Liver (tissue), 8 donors: ENCODE measurements at regions not wholly inside any gene's neighbourhood (a gene's known extent, or its start where the extent isn't known, plus 50 kb on each side); places are given as distances from the start of the nearest gene placed in this dataset.

ENCODE experiments used
- DNase-seq: peaks from one replicate; pipeline ENCODE4 v3.0.0-alpha.2; 2017; ENCODE audit warnings: low spot score
- H3K27ac ChIP-seq, 2 donors: one replicate each; pipeline ENCODE4 v1.7.0; 2013; ENCODE audit warnings: inconsistent platforms in 2 of 2, low read length in 2 of 2, control low read depth in 1 of 2, low read depth in 1 of 2, mild to moderate bottlenecking in 1 of 2
- H3K27me3 ChIP-seq, 4 donors: one replicate each; pipeline versions ENCODE4 v1.6.1 to v1.7.0; 2013; ENCODE audit warnings: low read length in 3 of 4, inconsistent platforms in 1 of 4, mild to moderate bottlenecking in 1 of 4, moderate library complexity in 1 of 4; ENCODE audit not compliant: control insufficient read depth in 4 of 4, insufficient read depth in 4 of 4
- H3K36me3 ChIP-seq, 4 donors: one replicate each; pipeline versions ENCODE4 v1.6.1 to v1.7.0; 2013; ENCODE audit warnings: low read length in 3 of 4, mild to moderate bottlenecking in 3 of 4, low read depth in 1 of 4, moderate library complexity in 1 of 4; ENCODE audit not compliant: control insufficient read depth in 4 of 4, insufficient read depth in 3 of 4
- H3K4me1 ChIP-seq, 4 donors: one replicate each; pipeline versions ENCODE4 v1.6.1 to v1.7.0; 2013; ENCODE audit warnings: low read length in 3 of 4, mild to moderate bottlenecking in 3 of 4, moderate library complexity in 1 of 4; ENCODE audit not compliant: control insufficient read depth in 4 of 4, insufficient read depth in 4 of 4
- H3K4me3 ChIP-seq, 3 donors: one replicate each; pipeline versions ENCODE4 v1.6.1 to v1.7.0; 2013; ENCODE audit warnings: low read length in 3 of 3, control low read depth in 1 of 3, low read depth in 1 of 3, mild to moderate bottlenecking in 1 of 3
- H3K9ac ChIP-seq, 2 donors: one replicate each; pipeline ENCODE4 v1.7.0; 2013; ENCODE audit warnings: low read length in 2 of 2, mild to moderate bottlenecking in 2 of 2, moderate library complexity in 2 of 2, control low read depth in 1 of 2, low read depth in 1 of 2
- H3K9me3 ChIP-seq, 4 donors: one replicate each; pipeline versions ENCODE4 v1.6.1 to v1.7.0; 2013; ENCODE audit warnings: low read length in 3 of 4; ENCODE audit not compliant: control insufficient read depth in 4 of 4
- EGR1 ChIP-seq, 2 donors: IDR thresholded peaks; 2 replicates each; pipeline ENCODE4 v1.6.1; 2016 to 2018; ENCODE audit warnings: antibody characterized with exemption in 2 of 2, low read depth in 2 of 2
- FOXA1 ChIP-seq: IDR thresholded peaks from 2 replicates; pipeline ENCODE4 v1.6.1; 2016; ENCODE audit warnings: antibody characterized with exemption
- FOXA2 ChIP-seq: IDR thresholded peaks from 2 replicates; pipeline ENCODE4 v1.6.1; 2016; ENCODE audit warnings: antibody characterized with exemption
- GABPA ChIP-seq, 2 donors: IDR thresholded peaks in 1 of 2; conservative IDR thresholded peaks in 1 of 2; 2 replicates each; pipeline ENCODE4 v1.6.1; 2016; ENCODE audit warnings: antibody characterized with exemption in 2 of 2, mild to moderate bottlenecking in 1 of 2, moderate library complexity in 1 of 2
- HNF4A ChIP-seq, 2 donors: conservative IDR thresholded peaks; 2 replicates each; pipeline ENCODE4 v1.6.1; 2016; ENCODE audit warnings: antibody characterized with exemption in 2 of 2, mild to moderate bottlenecking in 2 of 2
- HNF4G ChIP-seq: IDR thresholded peaks from 2 replicates; pipeline ENCODE4 v1.6.1; 2016; ENCODE audit warnings: antibody characterized with exemption
- JUND ChIP-seq, 2 donors: IDR thresholded peaks; 2 replicates each; pipeline ENCODE4 v1.6.1; 2016; ENCODE audit warnings: antibody characterized with exemption in 2 of 2
- NR2F2 ChIP-seq: IDR thresholded peaks from 2 replicates; pipeline ENCODE4 v1.6.1; 2016; ENCODE audit warnings: antibody characterized with exemption
- RAD21 ChIP-seq, 2 donors: IDR thresholded peaks; 2 replicates each; pipeline ENCODE4 v1.6.1; 2016; ENCODE audit warnings: antibody characterized with exemption in 2 of 2, mild to moderate bottlenecking in 2 of 2
- RXRA ChIP-seq, 2 donors: IDR thresholded peaks; 2 replicates each; pipeline ENCODE4 v1.6.1; 2017 to 2018; ENCODE audit warnings: antibody characterized with exemption in 2 of 2, mild to moderate bottlenecking in 1 of 2
- SP1 ChIP-seq: IDR thresholded peaks from 2 replicates; pipeline ENCODE4 v1.6.1; 2018; ENCODE audit warnings: antibody characterized with exemption, mild to moderate bottlenecking
- TAF1 ChIP-seq: conservative IDR thresholded peaks from 2 replicates; pipeline ENCODE4 v1.6.1; 2016; ENCODE audit warnings: antibody characterized with exemption, mild to moderate bottlenecking
- YY1 ChIP-seq: IDR thresholded peaks from 2 replicates; pipeline ENCODE4 v1.6.1; 2016; ENCODE audit warnings: antibody characterized with exemption, mild to moderate bottlenecking
- WGBS: extraction: QIAGEN DNeasy Blood & Tissue Kit; methylation state at CpG from one replicate; pipeline ENCODE4 v1.1.7; 2013; 5-methylcytosine and 5-hydroxymethylcytosine counted together
- TF ChIP-seq, protein P1 (sequence below): fragments of 150-350 bp; IDR thresholded peaks from 2 replicates; pipeline ENCODE4 v1.5.1; 2017; ENCODE audit warnings: improper control_type of control experiment, low read depth, low read length; ENCODE audit not compliant: missing input control
- TF ChIP-seq, protein P2 (sequence below): IDR thresholded peaks from 2 replicates; pipeline ENCODE4 v1.6.1; 2016; ENCODE audit warnings: antibody characterized with exemption
- TF ChIP-seq, protein P3 (sequence below): IDR thresholded peaks from 2 replicates; pipeline ENCODE4 v1.6.1; 2016; ENCODE audit warnings: antibody characterized with exemption
- TF ChIP-seq, protein P4 (sequence below): IDR thresholded peaks from 2 replicates; pipeline ENCODE4 v1.6.1; 2016; ENCODE audit warnings: antibody characterized with exemption
- TF ChIP-seq, protein P5 (sequence below): IDR thresholded peaks from 2 replicates; pipeline ENCODE4 v1.6.1; 2016; ENCODE audit warnings: antibody characterized with exemption, mild to moderate bottlenecking
- donor health status: healthy.
- donor health status: healthy.
- donor health status: healthy.
- donor health status: healthy.
- donor health status: healthy.

DNA sequence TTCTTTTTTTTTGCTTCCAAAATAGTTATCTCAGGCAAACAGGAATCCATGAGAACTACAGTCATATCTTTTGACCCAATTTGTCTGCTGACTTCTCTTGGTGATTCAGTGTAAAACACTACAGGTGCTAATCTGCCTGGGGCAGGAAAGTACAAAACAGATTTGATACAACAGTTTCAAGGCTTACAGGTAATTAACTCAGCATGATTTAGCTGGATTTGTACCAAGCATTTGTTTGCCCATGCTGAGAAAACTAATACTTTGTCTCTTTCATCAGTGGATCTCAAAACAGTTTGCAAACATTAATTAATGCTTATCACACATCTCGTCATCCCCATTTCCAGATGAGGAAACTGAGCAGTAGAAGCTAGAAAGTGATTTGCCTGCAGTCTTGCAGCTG lies 312.5 kb upstream of the SEMA6A start:
- H3K9ac ChIP-seq = no peak overlapping the region
- no peak overlapping the region for H3K27ac ChIP-seq
- H3K4me1 ChIP-seq = no peaks in the 10 kb centered on the region
- WGBS = 88% methylated on average over 1 of the region's 1 CpG
- H3K9me3 ChIP-seq = no peaks in the 10 kb centered on the region
- DNase-seq = no peak
- no peak for TF ChIP-seq EGR1 (IDR thresholded peaks at IDR 0.05; ENCODE audit: low read depth in 2 of 2)
- no peak for TF ChIP-seq NR2F2
- no peak for TF ChIP-seq FOXA1
- no peak for TF ChIP-seq YY1
- no peak for TF ChIP-seq JUND (IDR thresholded peaks at IDR 0.05)
- TF ChIP-seq, protein P1, sequence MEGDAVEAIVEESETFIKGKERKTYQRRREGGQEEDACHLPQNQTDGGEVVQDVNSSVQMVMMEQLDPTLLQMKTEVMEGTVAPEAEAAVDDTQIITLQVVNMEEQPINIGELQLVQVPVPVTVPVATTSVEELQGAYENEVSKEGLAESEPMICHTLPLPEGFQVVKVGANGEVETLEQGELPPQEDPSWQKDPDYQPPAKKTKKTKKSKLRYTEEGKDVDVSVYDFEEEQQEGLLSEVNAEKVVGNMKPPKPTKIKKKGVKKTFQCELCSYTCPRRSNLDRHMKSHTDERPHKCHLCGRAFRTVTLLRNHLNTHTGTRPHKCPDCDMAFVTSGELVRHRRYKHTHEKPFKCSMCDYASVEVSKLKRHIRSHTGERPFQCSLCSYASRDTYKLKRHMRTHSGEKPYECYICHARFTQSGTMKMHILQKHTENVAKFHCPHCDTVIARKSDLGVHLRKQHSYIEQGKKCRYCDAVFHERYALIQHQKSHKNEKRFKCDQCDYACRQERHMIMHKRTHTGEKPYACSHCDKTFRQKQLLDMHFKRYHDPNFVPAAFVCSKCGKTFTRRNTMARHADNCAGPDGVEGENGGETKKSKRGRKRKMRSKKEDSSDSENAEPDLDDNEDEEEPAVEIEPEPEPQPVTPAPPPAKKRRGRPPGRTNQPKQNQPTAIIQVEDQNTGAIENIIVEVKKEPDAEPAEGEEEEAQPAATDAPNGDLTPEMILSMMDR = no peak
- no peak for TF ChIP-seq RAD21 (IDR thresholded peaks at IDR 0.05)
- TF ChIP-seq, protein P2, sequence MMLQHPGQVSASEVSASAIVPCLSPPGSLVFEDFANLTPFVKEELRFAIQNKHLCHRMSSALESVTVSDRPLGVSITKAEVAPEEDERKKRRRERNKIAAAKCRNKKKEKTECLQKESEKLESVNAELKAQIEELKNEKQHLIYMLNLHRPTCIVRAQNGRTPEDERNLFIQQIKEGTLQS = no peak
- TF ChIP-seq, protein P3, sequence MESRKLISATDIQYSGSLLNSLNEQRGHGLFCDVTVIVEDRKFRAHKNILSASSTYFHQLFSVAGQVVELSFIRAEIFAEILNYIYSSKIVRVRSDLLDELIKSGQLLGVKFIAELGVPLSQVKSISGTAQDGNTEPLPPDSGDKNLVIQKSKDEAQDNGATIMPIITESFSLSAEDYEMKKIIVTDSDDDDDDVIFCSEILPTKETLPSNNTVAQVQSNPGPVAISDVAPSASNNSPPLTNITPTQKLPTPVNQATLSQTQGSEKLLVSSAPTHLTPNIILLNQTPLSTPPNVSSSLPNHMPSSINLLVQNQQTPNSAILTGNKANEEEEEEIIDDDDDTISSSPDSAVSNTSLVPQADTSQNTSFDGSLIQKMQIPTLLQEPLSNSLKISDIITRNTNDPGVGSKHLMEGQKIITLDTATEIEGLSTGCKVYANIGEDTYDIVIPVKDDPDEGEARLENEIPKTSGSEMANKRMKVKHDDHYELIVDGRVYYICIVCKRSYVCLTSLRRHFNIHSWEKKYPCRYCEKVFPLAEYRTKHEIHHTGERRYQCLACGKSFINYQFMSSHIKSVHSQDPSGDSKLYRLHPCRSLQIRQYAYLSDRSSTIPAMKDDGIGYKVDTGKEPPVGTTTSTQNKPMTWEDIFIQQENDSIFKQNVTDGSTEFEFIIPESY = no peak
- TF ChIP-seq RXRA (IDR thresholded peaks at IDR 0.05) = no peak
- TF ChIP-seq SP1 = no peak
- TF ChIP-seq GABPA (IDR thresholded peaks at IDR 0.05 in 1 of 2, conservative IDR thresholded peaks at IDR 0.05 in 1 of 2) = no peak
- no peak for TF ChIP-seq FOXA2
- TF ChIP-seq, protein P4, sequence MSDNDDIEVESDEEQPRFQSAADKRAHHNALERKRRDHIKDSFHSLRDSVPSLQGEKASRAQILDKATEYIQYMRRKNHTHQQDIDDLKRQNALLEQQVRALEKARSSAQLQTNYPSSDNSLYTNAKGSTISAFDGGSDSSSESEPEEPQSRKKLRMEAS = no peak
- TF ChIP-seq TAF1 = no peak
- TF ChIP-seq HNF4A (conservative IDR thresholded peaks at IDR 0.05) = no peak
- H3K27me3 ChIP-seq = no peaks in the 10 kb centered on the region
- no peak overlapping the region for H3K4me3 ChIP-seq
- H3K36me3 ChIP-seq = no peaks in the 10 kb centered on the region

DNA sequence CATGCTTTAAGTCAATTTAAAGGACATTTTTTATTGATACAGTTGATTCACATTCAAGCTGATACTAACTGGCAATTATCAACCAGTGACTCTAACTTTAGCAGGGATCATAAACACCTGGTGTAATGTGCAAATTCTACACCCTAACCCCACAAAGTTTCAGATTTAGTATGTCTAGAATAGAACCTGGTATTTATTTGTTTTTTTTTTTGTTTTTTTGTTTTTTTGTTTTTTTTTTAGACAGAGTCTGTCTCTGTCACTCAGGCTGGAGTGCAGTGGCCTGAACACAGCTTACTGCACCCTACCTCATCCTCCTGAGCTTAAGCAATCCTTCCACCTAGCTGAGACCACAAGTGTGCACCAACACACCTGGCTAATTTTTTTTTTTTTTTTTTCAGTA lies 311.2 kb upstream of the SEMA6A start:
- no peaks in the 10 kb centered on the region for H3K9me3 ChIP-seq
- no peak overlapping the region for H3K4me3 ChIP-seq
- no peak overlapping the region for H3K9ac ChIP-seq
- no peak for DNase-seq
- no peaks in the 10 kb centered on the region for H3K36me3 ChIP-seq
- TF ChIP-seq SP1 (no peak), HNF4G (no peak), HNF4A (conservative IDR thresholded peaks at IDR 0.05) (no peak), FOXA2 (no peak), TAF1 (no peak), JUND (IDR thresholded peaks at IDR 0.05) (no peak)
- TF ChIP-seq, protein P4 = no peak
- TF ChIP-seq, protein P5, sequence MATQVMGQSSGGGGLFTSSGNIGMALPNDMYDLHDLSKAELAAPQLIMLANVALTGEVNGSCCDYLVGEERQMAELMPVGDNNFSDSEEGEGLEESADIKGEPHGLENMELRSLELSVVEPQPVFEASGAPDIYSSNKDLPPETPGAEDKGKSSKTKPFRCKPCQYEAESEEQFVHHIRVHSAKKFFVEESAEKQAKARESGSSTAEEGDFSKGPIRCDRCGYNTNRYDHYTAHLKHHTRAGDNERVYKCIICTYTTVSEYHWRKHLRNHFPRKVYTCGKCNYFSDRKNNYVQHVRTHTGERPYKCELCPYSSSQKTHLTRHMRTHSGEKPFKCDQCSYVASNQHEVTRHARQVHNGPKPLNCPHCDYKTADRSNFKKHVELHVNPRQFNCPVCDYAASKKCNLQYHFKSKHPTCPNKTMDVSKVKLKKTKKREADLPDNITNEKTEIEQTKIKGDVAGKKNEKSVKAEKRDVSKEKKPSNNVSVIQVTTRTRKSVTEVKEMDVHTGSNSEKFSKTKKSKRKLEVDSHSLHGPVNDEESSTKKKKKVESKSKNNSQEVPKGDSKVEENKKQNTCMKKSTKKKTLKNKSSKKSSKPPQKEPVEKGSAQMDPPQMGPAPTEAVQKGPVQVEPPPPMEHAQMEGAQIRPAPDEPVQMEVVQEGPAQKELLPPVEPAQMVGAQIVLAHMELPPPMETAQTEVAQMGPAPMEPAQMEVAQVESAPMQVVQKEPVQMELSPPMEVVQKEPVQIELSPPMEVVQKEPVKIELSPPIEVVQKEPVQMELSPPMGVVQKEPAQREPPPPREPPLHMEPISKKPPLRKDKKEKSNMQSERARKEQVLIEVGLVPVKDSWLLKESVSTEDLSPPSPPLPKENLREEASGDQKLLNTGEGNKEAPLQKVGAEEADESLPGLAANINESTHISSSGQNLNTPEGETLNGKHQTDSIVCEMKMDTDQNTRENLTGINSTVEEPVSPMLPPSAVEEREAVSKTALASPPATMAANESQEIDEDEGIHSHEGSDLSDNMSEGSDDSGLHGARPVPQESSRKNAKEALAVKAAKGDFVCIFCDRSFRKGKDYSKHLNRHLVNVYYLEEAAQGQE = no peak
- TF ChIP-seq, protein P2 = no peak
- no peaks in the 10 kb centered on the region for H3K4me1 ChIP-seq
- no peak overlapping the region for H3K27ac ChIP-seq
- H3K27me3 ChIP-seq = no peaks in the 10 kb centered on the region
